Cortex of kidney (tissue), 1 donor: ENCODE measurements at regions not wholly inside any gene's neighbourhood (a gene's known extent, or its start where the extent isn't known, plus 50 kb on each side); places are given as distances from the start of the nearest gene placed in this dataset.

ENCODE experiments used
- DNase-seq: peaks from one replicate; lab custom pipeline; 2025; lab: John Stamatoyannopoulos, UW

- DNase-seq = no peak
These were observed 55.1 kb upstream of the CLDN10 start for GRCh38 chr13:95497381-95497807.

DNA sequence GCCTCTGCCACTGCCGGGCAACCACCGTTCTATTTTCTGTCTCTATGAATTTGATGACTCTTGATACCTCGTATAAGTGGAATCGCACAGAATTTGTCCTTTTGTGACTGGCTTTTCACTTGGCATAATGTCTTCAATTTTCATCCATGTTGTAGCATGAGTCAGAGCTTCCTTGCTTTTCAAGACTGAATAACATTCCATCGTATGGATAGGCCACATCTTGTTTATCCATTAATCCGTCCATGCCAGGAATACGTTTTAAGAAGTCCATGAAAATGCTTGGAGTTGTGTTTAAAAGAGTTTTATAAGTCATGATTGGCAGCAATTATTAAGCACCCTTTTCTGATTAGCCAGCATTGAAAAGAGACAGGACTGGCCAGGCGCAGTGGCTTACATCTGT, 53.6 kb upstream of the CLDN10 start:
- DNase-seq = no peak

DNA sequence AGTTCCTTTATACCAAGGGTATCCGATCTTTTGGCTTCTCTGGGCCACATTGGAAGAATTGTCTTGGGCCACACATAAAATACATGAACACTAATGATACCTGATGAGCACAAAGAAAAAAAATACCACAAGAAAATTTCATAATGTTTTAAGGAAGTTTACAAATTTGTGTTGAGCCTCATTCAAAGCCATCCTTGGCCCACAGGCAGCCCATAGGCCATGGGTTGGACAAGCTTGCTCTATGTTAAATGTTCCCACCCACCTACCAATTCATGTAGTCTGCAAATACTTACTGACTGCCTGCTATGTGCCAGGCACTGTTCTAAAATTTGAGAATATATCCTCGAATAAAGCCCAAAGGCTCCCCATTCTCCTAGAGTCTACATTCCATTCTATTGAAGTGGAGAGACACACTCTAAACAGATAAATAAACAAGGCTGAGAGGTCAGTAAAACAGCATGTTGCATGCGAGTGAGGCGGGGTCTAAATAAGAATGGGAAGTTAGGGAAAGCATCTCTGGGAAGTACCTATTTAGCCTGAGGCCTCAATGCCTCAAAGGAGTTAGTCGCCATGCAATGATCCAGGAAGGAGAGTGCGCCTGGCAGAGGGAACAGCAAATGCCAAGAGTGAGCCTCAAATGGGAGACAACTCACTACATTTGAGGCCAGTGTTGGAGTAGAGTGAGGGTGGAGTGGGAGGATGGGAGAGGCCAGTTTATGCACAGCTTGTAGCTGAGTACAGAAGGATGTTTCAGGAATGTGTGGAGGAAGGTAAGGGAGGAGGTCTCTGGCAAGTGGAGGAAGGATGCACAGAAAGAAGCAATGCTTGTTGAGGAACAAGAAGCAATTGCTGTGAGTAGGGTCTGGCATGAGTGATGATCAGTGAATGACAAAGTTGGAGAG, 52.5 kb upstream of the CLDN10 start:
- no peak for DNase-seq

DNA sequence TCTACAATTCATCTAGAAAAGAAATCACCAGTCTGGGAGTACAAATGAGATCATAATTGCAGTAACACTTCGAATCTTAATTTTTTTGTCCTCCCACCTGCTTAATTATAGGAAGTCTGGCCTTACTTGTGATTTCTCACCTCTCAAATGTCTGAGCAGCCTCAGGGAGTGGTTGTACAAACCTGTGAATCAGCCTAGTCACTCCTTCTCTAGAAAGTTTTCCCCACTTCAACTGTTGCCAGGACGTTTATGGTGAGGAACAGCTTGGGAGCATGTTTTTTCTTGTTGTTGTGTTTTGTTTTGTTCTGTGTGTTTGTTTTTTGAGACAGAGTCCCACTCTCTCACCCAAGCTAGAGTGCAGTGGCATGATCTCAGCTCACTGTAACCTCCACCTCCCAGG, 50.3 kb upstream of the CLDN10 start:
- DNase-seq = no peak
